ENCODE measurements at regions not wholly inside any gene's neighbourhood (a gene's known extent, or its start where the extent isn't known, plus 50 kb on each side); places are given as distances from the start of the nearest gene placed in this dataset.

DNA sequence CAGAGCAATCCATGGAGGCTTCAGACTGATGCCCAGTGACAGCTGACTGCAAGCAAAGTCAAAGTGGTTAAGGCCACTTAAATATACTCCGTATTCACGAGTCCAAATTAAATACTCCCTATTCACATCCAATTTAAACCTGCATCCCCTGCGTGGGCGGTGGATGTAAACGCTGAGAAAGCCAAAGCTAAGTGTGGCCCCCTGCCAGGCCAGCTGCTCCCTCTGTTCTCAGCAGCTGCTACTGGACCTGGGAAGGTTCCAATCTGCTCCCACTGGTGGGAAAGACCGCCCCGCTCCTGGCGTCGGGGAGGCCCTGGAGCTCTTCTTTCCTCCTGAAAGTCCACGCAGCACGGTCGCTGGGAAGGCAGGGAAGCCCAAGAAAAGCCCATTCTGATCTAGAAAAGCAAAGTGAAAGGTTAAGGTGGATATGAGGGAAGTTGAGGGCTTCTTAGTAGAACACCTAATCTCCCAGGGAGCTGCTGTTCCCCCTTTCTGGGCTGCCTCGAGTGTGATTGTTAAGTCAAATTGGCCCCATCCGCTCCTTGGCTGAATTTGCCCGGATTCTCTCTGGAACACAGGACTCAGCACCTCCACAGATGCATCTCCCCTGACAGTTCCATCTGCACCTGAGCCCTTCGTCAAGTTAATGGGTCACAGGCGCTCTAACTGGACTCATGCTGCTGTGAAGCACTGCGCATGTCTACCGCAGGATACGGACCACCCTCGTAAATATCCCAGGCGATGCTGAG, 205.5 kb downstream of the USP12 start:
- DNase-seq: no peak

- DNase-seq: no peak
Measured at GRCh38 chr13:26964278-26965250, 204.0 kb upstream of the GPR12 start.

- no peak for DNase-seq
Measured at GRCh38 chr13:26962671-26963070, 202.1 kb upstream of the GPR12 start.

- DNase-seq: no peak
Measured at GRCh38 chr13:26961890-26962615, 201.5 kb upstream of the GPR12 start.

DNA sequence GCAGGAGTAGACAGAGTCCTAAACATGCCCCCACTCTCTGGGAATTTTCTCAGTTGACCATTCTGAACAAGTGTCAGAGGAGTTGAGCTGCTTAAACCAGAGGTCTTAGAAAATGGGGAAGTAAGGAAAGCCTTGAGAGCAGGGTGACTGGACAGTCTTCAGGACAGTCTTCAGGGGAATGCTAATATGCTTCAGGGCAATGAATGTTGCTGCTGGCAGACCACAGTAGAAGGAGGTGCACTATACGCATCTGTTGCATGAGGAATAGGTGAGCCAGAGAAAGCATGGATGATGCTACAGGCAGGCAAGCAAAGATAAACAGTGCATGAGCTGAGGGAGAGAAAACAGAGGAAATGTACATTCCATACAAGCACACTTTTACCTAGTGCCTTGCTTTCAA, 196.6 kb upstream of the GPR12 start:
- no peak for DNase-seq

GRCh38 chr13:26956522-26957142, 196.0 kb upstream of the GPR12 start:
- DNase-seq: no peak

DNA sequence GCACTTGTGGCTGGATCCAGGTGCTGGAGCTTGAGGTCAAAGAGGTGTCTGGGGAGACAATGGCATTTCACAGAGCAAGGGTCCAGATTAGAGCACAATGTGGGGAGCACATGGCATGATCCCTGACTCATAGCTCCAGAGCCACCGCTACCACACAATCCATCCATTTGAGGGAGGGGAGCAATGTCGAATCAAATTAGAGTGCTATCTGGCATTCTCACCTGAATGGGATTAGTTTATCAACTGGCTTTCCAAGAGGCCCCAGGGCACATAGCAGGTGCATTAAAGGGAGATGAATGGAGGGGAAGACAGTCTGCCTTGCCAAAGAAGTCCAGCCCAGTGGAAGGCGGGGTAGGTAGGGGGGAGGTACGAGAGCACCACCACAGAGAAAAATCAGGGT, 194.4 kb upstream of the GPR12 start:
- no peak for DNase-seq

- DNase-seq: no peak
Measured at GRCh38 chr13:26953291-26953690, 192.7 kb upstream of the GPR12 start.

GRCh38 chr13:26952551-26953143, 192.1 kb upstream of the GPR12 start:
- no peak for DNase-seq

- DNase-seq: no peak
Measured at GRCh38 chr13:26951581-26952177, 191.1 kb upstream of the GPR12 start.

DNA sequence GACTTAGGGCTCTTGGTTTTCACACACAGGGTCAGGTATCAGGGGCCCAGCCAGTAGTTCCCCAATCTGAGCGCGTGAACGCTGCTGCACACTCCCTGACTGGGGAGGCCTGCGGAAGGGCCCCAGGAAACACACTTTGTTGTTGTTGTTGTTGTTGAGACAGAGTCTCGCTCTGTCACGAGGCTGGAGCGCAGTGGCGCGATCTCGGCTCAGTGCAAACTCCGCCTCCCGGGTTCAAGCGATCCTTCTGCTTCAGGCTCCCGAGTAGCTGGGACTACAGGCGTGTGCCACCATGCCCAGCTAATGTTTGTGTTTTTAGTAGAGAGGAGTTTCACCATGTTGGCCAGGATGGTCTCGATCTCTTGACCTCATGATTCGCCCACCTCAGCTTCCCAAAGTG, 190.4 kb upstream of the GPR12 start:
- DNase-seq: no peak

- no peak for DNase-seq
Measured at GRCh38 chr13:26950546-26950945, 190.0 kb upstream of the GPR12 start.

DNA sequence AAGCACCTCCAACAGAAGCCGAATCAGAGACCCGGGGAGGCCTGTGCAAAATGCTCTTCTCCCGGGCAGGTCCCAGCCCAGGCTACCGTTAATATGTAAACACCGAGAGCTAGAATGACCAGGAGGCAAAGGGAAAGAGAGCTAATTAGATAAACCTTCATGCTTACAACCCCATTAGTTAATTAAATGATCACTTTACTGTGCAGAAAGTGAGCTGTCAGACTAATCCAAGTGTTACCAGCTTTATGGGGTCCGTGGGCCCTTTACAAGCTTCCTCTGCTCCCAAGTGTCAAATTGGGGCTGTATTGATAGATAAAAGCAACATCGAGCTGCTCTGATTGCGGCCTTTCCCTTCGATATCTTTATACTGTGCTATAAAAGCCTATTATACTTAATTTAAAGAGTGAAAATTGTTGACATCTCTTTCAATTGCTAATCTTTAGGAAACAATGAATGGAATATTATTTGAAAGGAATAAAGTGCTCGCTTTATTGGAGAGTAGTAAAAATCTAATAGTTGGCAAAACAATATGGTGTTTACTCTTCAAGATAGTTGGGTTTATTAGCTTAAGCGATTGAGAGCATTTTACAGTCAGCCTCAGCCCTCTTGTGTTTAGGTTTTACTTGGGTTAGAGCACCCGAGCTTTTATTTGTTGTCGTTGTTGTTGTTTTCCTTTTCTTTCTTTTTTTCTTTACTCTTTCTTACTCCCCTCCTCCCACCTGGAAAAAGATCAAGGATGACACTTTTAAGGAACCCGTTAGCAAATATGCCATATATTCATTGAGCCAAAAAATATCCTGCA, 189.3 kb upstream of the GPR12 start:
- DNase-seq: no peak

- DNase-seq: no peak
Measured at GRCh38 chr13:26948353-26948752, 187.8 kb upstream of the GPR12 start.

GRCh38 chr13:26946684-26947343, 186.2 kb upstream of the GPR12 start:
- no peak for DNase-seq

DNA sequence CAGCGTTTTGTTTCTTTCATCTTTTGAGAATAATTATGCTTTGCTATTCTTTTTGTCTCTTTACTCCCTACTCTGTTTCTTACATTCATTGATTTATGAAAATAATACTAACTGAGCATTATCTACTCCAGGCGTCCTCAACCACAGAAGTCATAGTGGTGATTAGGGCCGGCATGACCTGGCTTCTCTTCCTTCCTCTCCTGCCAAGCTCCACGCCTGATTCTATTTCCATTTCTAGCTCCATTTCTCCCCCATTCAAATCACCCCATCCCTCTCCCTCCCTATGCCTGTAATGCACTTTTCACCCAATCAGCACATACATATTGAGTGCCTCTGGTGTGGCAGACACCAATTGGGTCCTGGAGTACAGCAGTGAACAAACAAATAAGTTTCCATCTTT, 183.2 kb upstream of the GPR12 start:
- DNase-seq: no peak

DNA sequence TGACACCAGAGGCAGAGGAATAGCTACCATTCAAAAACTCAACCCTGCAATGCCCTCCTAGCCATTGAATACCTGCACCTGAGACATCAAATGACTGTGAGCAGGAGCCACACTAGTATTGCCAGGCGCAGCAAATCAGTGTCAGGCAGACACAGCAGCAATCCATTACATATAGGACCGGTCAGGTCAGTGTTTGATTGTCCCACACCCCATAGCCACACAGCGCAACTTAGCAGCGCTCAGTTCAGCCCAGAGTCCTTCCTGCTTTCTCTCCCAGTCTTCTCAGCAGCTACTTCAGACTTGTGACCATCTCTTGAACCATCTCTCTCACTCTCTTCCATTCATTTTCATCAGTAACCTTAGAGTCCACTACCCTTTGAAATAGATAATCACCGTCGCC, 181.6 kb upstream of the GPR12 start:
- no peak for DNase-seq

GRCh38 chr13:26941345-26942174, 181.0 kb upstream of the GPR12 start:
- no peak for DNase-seq

DNA sequence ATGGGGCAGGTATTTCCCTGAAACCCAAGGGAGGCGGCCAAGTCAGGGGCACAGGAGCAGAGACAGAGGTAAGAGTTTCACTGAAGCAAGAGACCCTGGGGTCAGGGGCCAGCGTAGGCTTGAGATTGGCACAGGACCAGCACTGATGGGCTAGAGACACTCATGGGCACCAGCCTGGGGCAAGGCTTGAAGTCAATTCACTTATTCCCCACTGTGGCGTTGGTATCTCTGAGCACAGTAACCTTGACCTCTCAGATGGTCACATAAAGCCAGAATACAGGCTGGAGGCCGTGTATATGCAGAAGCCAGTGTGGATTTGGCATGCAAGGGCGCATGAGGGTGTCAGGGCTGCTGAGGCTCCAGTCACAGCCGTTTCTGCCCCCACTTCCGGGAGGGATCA, 173.5 kb upstream of the GPR12 start:
- no peak for DNase-seq

GRCh38 chr13:26932465-26932864, 171.9 kb upstream of the GPR12 start:
- DNase-seq: no peak

Data from stimulated activated CD4-positive, alpha-beta T cell treated with anti-CD3 and anti-CD28 coated beads, Interleukin-2, amount 100 ng/mL, for 48 hours (primary cell).